Effector memory CD8-positive, alpha-beta T cell (primary cell): ENCODE measurements at regions not wholly inside any gene's neighbourhood (a gene's known extent, or its start where the extent isn't known, plus 50 kb on each side); places are given as distances from the start of the nearest gene placed in this dataset.
"Not testable (repeated sequence)": the region's sequence is repeated elsewhere in the genome, so short reads cannot be mapped to it uniquely, and the experiment has no call there.

Source experiments
- ATAC-seq: fragments of 150-1000 bp; cut with Tn5 transposase; replicated peaks from 2 replicates; pipeline ENCODE4 v1.10.0; 2021; ENCODE audit warnings: mild to moderate bottlenecking, moderate library complexity
- DNase-seq, 3 experiments: peaks; one replicate each; pipeline ENCODE4 v3.0.0; 2021
- H3K27ac Mint-ChIP-seq, 2 donors: one replicate each; pipeline ENCODE4 v1.8.0; 2022; ENCODE audit warnings: mild to moderate bottlenecking in 2 of 2, mixed read lengths in 2 of 2, moderate library complexity in 2 of 2
- H3K27me3 Mint-ChIP-seq, 2 donors: one replicate each; pipeline ENCODE4 v1.8.0; 2022; ENCODE audit warnings: mixed read lengths in 2 of 2
- H3K36me3 Mint-ChIP-seq: one replicate; pipeline ENCODE4 v1.8.0; 2022; ENCODE audit warnings: mild to moderate bottlenecking, moderate library complexity, mixed read lengths; ENCODE audit not compliant: insufficient read depth
- H3K4me1 Mint-ChIP-seq, 2 donors: one replicate each; pipeline ENCODE4 v1.8.0; 2022; ENCODE audit warnings: low read depth in 2 of 2, mixed read lengths in 2 of 2
- H3K4me3 Mint-ChIP-seq, 2 donors: one replicate each; pipeline ENCODE4 v1.8.0; 2022; ENCODE audit warnings: mild to moderate bottlenecking in 2 of 2, mixed read lengths in 2 of 2, moderate library complexity in 2 of 2
- H3K9me3 Mint-ChIP-seq, 2 donors: one replicate each; pipeline ENCODE4 v1.8.0; 2022; ENCODE audit warnings: mixed read lengths in 2 of 2

- no peaks in the 10 kb centered on the region for H3K4me1 Mint-ChIP-seq
- no peak overlapping the region for H3K27ac Mint-ChIP-seq
- H3K27me3 Mint-ChIP-seq = no peaks in the 10 kb centered on the region
- H3K4me3 Mint-ChIP-seq = no peak overlapping the region
- no peaks in the 10 kb centered on the region for H3K36me3 Mint-ChIP-seq
- DNase-seq (no peak), ATAC-seq (no peak)
- H3K9me3 Mint-ChIP-seq = no peaks in the 10 kb centered on the region
Measured at GRCh38 chr10:56481521-56482091, 120.5 kb upstream of the ZWINT start.

- ATAC-seq (no peak), DNase-seq (no peak)
- Mint-ChIP-seq H3K4me3 (no peak overlapping the region), H3K9me3 (peaks cover 6 to 8% of the 10 kb centered on the region in 2 donors), H3K27me3 (no peaks in the 10 kb centered on the region), H3K36me3 (no peaks in the 10 kb centered on the region), H3K4me1 (no peaks in the 10 kb centered on the region), H3K27ac (no peak overlapping the region)
Measured at GRCh38 chr10:56472978-56473377, 111.9 kb upstream of the ZWINT start.

GRCh38 chr10:56470701-56471100 is 109.6 kb upstream of the ZWINT start:
- H3K27ac Mint-ChIP-seq = no peak overlapping the region
- H3K4me3 Mint-ChIP-seq = no peak overlapping the region
- H3K27me3 Mint-ChIP-seq = no peaks in the 10 kb centered on the region
- ATAC-seq (no peak), DNase-seq (no peak)
- H3K4me1 Mint-ChIP-seq = no peaks in the 10 kb centered on the region
- H3K36me3 Mint-ChIP-seq = no peaks in the 10 kb centered on the region
- peaks cover 9 to 11% of the 10 kb centered on the region in 2 donors for H3K9me3 Mint-ChIP-seq

- Mint-ChIP-seq H3K9me3 (peaks cover 9 to 11% of the 10 kb centered on the region in 2 donors), H3K4me3 (no peak overlapping the region), H3K36me3 (no peaks in the 10 kb centered on the region), H3K27ac (no peak overlapping the region), H3K4me1 (no peaks in the 10 kb centered on the region), H3K27me3 (no peaks in the 10 kb centered on the region)
- no peak for ATAC-seq
- DNase-seq = no peak
Measured at GRCh38 chr10:56469482-56469881, 108.4 kb upstream of the ZWINT start.

- Mint-ChIP-seq H3K4me3 (no peak overlapping the region), H3K4me1 (no peaks in the 10 kb centered on the region), H3K27me3 (no peaks in the 10 kb centered on the region), H3K9me3 (peaks cover 5 to 11% of the 10 kb centered on the region in 2 donors), H3K36me3 (no peaks in the 10 kb centered on the region), H3K27ac (no peak overlapping the region)
- no peak for ATAC-seq
- DNase-seq = no peak
Measured at GRCh38 chr10:56466005-56466404, 104.9 kb upstream of the ZWINT start.

GRCh38 chr10:56449770-56450169 is 88.7 kb upstream of the ZWINT start:
- no peak overlapping the region for H3K4me3 Mint-ChIP-seq
- H3K27me3 Mint-ChIP-seq = no peaks in the 10 kb centered on the region
- DNase-seq (no peak), ATAC-seq (no peak)
- H3K27ac Mint-ChIP-seq = no peak overlapping the region
- no peaks in the 10 kb centered on the region for H3K4me1 Mint-ChIP-seq
- H3K36me3 Mint-ChIP-seq = no peaks in the 10 kb centered on the region
- peaks cover 0 to 3% of the 10 kb centered on the region in 2 donors for H3K9me3 Mint-ChIP-seq

- not testable (repeated sequence) for H3K4me3 Mint-ChIP-seq, H3K27ac Mint-ChIP-seq, H3K9me3 Mint-ChIP-seq
Measured at GRCh38 chr10:56447613-56448012, 86.6 kb upstream of the ZWINT start.

GRCh38 chr10:56441337-56441736 is 80.3 kb upstream of the ZWINT start:
- ATAC-seq, H3K36me3 Mint-ChIP-seq, H3K27ac Mint-ChIP-seq, H3K4me3 Mint-ChIP-seq, DNase-seq, H3K27me3 Mint-ChIP-seq, H3K4me1 Mint-ChIP-seq, H3K9me3 Mint-ChIP-seq: not testable (repeated sequence)

More at GRCh38 chr10:56447613-56448012, 86.6 kb upstream of the ZWINT start:
- DNase-seq, H3K36me3 Mint-ChIP-seq, ATAC-seq, H3K27me3 Mint-ChIP-seq, H3K4me1 Mint-ChIP-seq: not testable (repeated sequence)
